HG03469 (cell line): ENCODE measurements at regions not wholly inside any gene's neighbourhood (a gene's known extent, or its start where the extent isn't known, plus 50 kb on each side); places are given as distances from the start of the nearest gene placed in this dataset.

Source experiments
- ATAC-seq: cut with Tn5 transposase; IDR thresholded peaks from one replicate; pipeline ENCODE4 v1.9.1; 2021; ENCODE audit warnings: mild to moderate bottlenecking, moderate library complexity, moderate number of reproducible peaks; ENCODE audit not compliant: unreplicated experiment

GRCh38 chr12:4223273-4223845 is 50.2 kb upstream of the CCND2 start:
- ATAC-seq, result no peak

DNA sequence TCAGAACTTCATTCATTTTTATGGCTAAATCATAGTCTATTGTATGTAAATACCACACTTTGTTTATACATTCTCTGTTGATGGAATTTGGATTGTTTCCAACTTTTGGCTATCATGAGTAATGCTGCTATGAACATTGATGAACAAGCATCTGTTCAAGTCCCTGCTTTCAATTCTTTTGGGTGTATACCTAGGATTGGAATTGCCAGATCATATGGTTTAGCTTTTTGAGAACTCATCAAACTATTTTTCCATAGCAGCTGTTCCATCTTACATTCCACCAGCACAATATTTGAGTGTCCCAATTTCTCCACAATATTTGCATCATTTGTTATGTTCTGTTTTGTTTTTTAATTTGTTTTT is 52.3 kb upstream of the CCND2 start:
- no peak for ATAC-seq

DNA sequence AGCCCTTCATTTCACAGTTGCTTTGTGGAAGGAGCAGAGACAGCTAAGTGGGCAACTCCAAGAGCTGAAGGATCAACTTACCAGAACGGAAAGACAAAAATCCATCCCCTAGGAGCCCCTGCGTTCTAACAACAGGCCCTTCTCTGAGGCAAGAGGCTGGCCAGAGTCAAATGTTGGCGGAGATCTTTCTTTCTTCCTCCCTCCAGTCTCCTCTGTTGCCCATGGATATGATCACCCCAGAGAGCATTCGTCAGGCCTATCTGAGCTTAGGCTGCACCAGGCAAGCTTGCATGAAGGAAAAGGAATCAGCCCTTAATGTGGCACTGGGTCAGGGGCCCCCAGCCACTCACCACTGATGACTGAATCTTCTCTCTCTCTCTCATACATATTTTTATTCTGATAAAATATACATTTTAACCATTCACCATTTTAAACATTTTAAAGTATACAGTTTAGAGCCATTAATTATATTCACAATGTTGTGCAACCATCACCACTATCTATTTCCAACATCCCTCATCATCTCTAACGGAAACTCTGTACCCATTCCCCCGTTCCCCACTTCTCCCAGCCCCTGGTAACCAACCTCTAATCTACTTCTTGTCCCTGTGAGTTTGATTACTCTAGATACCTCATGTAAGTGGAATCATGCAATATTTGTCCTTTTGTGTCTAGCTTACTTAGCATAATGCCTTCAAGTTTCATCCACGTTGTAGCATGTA is 52.9 kb upstream of the CCND2 start:
- ATAC-seq, result no peak

DNA sequence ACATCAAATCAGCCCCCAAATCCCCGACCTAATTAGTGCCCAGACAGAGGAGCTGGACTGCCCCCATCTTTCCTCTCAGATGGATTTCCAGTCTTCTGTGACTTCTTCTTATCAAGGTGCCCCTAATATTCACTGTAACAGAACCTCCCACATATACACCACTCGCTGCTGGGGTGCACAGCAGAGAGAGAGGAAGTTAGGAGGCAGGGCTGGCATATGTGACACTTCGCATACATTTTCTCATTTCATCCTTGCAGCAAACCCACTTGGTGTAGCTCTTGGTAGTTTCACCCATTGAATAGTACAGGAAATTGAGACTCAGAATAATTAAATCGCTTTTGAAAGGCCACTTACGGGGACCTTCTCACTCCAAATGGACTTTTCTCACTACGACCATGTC is 56.5 kb upstream of the CCND2 start:
- ATAC-seq, result no peak

- peak; percentile 13 for ATAC-seq
Observed at GRCh38 chr12:4216187-4216927, 57.2 kb upstream of the CCND2 start.

- ATAC-seq, result peak; percentile 33
Observed at GRCh38 chr12:4215229-4216186, 58.1 kb upstream of the CCND2 start.

- no peak for ATAC-seq
Observed at GRCh38 chr12:4214877-4215228, 58.7 kb upstream of the CCND2 start.

- ATAC-seq, result no peak
Observed at GRCh38 chr12:4213471-4213870, 60.1 kb upstream of the CCND2 start.

DNA sequence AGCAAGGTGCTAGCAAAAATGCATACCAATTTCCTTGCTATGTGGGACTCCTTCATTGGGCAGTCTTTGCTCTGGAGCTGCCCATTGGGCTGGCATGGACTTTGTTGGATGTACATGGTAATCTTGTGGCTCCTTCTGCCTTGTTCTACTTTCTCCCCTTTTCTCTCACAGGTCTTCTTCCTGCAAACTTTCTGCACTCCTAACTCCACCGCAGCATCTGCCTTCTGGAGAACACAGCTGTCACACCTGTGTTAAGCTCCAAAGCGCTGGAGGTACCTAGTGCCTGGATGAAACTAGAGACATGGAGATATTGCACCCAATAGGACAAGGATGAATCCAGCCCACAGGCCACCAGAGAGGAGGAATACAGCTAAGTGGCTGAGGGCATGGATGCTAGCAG is 60.7 kb upstream of the CCND2 start:
- no peak for ATAC-seq

- no peak for ATAC-seq
Observed at GRCh38 chr12:4211372-4211771, 62.2 kb upstream of the CCND2 start.

- no peak for ATAC-seq
Observed at GRCh38 chr12:4210183-4210582, 63.4 kb upstream of the CCND2 start.

- ATAC-seq, result no peak
Observed at GRCh38 chr12:4206470-4206869, 67.1 kb upstream of the CCND2 start.

GRCh38 chr12:4203772-4204376 is 69.7 kb upstream of the CCND2 start:
- no peak for ATAC-seq

- no peak for ATAC-seq
Observed at GRCh38 chr12:4202918-4203317, 70.6 kb upstream of the CCND2 start.

DNA sequence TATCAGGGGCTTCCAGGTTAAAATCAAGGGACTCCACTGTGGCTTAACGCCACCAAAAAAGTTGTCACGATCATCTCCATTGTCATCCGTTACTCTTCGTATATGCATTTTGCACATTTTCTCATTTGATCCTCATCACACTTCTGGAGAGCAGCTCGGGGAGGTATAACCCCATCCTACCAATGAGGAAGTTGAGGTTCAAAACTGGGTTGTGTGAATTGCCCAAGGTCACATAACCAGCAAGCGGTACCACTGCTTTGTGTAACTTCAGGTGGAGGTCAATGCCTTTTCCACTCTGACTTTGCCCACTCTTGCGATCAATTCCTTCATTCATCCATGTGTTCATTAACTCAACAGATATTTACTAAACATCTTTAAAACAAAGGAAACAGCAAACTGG is 71.1 kb upstream of the CCND2 start:
- ATAC-seq, result no peak

- no peak for ATAC-seq
Observed at GRCh38 chr12:4201333-4202100, 72.0 kb upstream of the CCND2 start.

GRCh38 chr12:4197922-4198763 is 75.4 kb upstream of the CCND2 start:
- no peak for ATAC-seq

DNA sequence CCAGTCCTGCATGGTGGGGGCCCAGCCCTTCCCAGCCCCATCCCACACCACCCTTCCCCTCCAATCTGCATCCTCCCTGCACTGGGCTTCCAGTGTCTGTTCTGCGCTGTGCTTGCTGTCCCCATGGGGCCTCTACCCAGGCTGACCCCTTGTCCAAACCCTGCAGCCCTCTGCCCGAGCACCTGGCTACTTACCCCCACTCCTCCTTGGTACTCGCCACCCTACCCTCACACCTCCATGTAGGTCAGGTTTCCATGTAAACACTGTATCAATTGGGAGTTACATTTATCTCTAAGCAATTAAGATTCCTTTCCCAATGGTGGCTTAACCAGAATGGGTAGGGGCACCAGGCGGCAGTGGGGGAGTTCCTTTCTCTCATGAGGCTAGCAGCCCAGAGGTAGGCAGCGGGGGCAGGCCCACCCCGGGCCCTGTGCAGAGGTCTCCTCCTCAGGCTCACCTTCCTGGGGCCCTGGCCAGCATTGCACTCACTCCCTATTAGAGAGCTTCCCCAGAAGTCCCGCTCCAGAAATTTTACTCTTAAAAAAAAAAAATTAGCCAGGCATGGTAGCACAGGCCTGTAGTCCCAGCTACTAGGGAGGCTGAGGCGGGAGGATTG is 76.6 kb upstream of the CCND2 start:
- ATAC-seq, result no peak

DNA sequence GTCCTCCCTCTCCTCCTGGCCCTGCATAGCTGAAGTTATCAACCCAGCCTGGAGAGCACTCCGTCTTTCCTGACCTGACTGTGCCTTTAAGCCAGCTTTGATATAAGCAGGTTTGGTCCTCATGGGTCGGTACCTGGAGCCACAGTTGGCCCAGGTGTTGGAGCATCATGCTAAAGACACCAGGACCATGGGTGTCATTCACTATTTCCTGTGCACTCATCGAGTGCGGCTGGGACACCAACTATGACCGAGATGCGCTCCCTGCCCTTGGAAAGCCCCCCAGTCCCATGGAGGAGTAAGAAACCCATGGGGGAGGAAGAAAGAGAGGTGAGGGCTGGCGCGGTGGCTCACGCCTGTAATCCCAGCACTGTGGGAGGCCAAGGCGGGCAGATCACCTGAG is 78.9 kb upstream of the CCND2 start:
- ATAC-seq, result no peak
